Suprapubic skin (tissue), 4 donors: ENCODE measurements at regions not wholly inside any gene's neighbourhood (a gene's known extent, or its start where the extent isn't known, plus 50 kb on each side); places are given as distances from the start of the nearest gene placed in this dataset.

ENCODE experiments used
- DNase-seq, 2 donors: peaks; one replicate each; pipeline ENCODE4 v3.0.0-alpha.2; 2019; ENCODE audit warnings: low spot score in 2 of 2
- H3K27ac ChIP-seq: fragments of 200-600 bp; sonication (generic); one replicate; pipeline ENCODE4 v1.5.1; 2019
- H3K27me3 ChIP-seq: fragments of 200-600 bp; sonication (generic); one replicate; pipeline ENCODE4 v1.5.1; 2019
- H3K36me3 ChIP-seq: fragments of 200-600 bp; sonication (generic); one replicate; pipeline ENCODE4 v1.5.1; 2019
- H3K4me1 ChIP-seq: fragments of 200-600 bp; sonication (generic); one replicate; pipeline ENCODE4 v1.5.1; 2019
- H3K4me3 ChIP-seq: fragments of 200-600 bp; sonication (generic); one replicate; pipeline ENCODE4 v1.5.1; 2019; ENCODE audit warnings: mild to moderate bottlenecking
- H3K9me3 ChIP-seq: fragments of 200-600 bp; sonication (generic); one replicate; pipeline ENCODE4 v1.5.1; 2019
- EP300 ChIP-seq: sonication (generic); formaldehyde crosslinking; IDR thresholded peaks from one replicate; pipeline ENCODE4 v1.6.1; 2017; ENCODE audit warnings: antibody characterized with exemption
- POLR2A ChIP-seq, 2 donors: fragments of 450-650 bp; IDR thresholded peaks; one replicate each; pipeline ENCODE4 v1.6.1; 2017; ENCODE audit warnings: antibody characterized with exemption in 2 of 2, mild to moderate bottlenecking in 2 of 2, moderate library complexity in 2 of 2
- POLR2AphosphoS5 ChIP-seq, 3 donors: sonication (generic); formaldehyde crosslinking; IDR thresholded peaks; one replicate each; pipeline ENCODE4 v1.6.1; 2017; ENCODE audit warnings: antibody characterized with exemption in 3 of 3
- whole genome bisulfite sequencing: methylation state at CpG from one replicate; pipeline ENCODE4 v1.1.5; 2018; 5-methylcytosine and 5-hydroxymethylcytosine counted together
- TF ChIP-seq, protein P1 (sequence below), 2 donors: fragments of 200-600 bp in 1 of 2; fragments of 450-650 bp in 1 of 2; sonication (generic) in 1 of 2; IDR thresholded peaks; one replicate each; pipeline ENCODE4 v1.5.1; 2016 to 2019; ENCODE audit warnings: antibody characterized with exemption in 2 of 2, mild to moderate bottlenecking in 1 of 2, moderate library complexity in 1 of 2

DNA sequence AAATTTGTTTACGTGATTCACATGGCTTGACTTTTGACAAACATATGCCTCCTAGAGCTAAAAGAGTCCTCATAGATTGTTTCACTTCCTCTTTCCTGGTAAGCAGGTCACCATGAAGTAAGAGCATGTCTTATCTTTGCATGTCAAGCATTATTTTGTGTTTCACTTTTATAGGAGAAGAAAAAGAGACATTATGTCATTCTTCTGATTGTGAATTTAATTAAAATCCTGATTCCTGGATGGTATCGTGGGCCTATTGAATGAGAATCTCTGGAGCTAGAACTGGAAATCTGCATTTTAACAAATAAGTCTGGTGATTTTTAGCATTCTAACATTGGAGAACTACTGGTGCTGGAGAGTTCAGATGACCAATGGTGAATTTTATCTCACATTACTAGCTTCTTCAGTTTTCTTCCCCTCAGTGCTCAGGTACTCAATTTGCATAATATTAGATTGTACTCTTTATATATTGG lies 218.6 kb upstream of the ATP2B1 start:
- Histone ChIP-seq H3K4me3 (no peak overlapping the region), H3K36me3 (no peaks in the 10 kb centered on the region), H3K27ac (no peak overlapping the region), H3K27me3 (no peaks in the 10 kb centered on the region), H3K9me3 (no peaks in the 10 kb centered on the region), H3K4me1 (no peaks in the 10 kb centered on the region)
- whole genome bisulfite sequencing, result 82% methylated on average over 2 of the region's 2 CpGs
- no peak for DNase-seq
- TF ChIP-seq POLR2AphosphoS5 (IDR thresholded peaks at IDR 0.05), result no peak
- no peak for TF ChIP-seq EP300
- TF ChIP-seq, protein P1, sequence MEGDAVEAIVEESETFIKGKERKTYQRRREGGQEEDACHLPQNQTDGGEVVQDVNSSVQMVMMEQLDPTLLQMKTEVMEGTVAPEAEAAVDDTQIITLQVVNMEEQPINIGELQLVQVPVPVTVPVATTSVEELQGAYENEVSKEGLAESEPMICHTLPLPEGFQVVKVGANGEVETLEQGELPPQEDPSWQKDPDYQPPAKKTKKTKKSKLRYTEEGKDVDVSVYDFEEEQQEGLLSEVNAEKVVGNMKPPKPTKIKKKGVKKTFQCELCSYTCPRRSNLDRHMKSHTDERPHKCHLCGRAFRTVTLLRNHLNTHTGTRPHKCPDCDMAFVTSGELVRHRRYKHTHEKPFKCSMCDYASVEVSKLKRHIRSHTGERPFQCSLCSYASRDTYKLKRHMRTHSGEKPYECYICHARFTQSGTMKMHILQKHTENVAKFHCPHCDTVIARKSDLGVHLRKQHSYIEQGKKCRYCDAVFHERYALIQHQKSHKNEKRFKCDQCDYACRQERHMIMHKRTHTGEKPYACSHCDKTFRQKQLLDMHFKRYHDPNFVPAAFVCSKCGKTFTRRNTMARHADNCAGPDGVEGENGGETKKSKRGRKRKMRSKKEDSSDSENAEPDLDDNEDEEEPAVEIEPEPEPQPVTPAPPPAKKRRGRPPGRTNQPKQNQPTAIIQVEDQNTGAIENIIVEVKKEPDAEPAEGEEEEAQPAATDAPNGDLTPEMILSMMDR (IDR thresholded peaks at IDR 0.05), result no peak
- TF ChIP-seq POLR2A (IDR thresholded peaks at IDR 0.05), result no peak

DNA sequence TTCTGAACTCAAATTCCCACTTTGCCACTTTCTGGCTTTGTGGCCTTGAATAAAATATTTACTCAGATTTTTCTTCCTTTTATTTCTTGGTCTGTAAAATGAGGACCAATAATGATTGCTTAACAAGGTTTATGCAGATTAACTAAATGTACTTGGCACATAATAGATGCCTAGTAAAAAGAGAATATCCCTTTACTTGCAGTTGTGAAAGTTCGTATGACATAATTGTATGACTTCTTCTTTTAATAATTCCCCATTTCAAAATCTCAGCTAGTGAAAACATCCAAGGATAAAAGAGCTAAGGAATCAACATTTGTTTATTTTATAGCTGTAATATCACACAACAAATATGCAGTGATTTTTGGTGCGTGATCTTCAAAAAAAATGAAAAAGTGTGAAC lies 215.6 kb upstream of the ATP2B1 start:
- Histone ChIP-seq H3K36me3 (no peaks in the 10 kb centered on the region), H3K27me3 (no peaks in the 10 kb centered on the region), H3K4me3 (no peak overlapping the region), H3K9me3 (no peaks in the 10 kb centered on the region), H3K4me1 (no peaks in the 10 kb centered on the region), H3K27ac (no peak overlapping the region)
- no peak for DNase-seq
- WGBS, result 69% methylated on average over 2 of the region's 2 CpGs
- TF ChIP-seq EP300 (no peak), POLR2AphosphoS5 (IDR thresholded peaks at IDR 0.05) (no peak), POLR2A (IDR thresholded peaks at IDR 0.05) (no peak)
- TF ChIP-seq, protein P1 (IDR thresholded peaks at IDR 0.05), result no peak

DNA sequence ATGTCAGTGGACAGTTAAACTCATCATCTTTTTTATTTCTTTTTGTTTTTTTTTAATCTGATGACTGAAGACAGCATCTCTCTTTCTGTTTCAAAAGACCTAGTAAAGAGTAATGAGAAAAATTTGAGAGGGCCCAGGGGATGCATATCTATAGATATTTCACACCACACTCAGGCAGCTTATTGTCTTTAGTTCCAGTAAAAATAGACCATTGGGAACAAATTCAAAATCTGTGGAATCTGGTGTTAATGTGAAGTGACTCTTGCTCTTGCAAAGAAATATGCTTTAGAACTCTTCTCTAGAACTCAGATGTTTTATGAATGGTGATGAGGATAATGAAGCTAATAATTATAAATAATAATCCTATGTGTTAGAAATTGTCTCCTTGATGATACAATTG lies 214.5 kb upstream of the ATP2B1 start:
- Histone ChIP-seq H3K9me3 (no peaks in the 10 kb centered on the region), H3K4me3 (no peak overlapping the region), H3K4me1 (no peaks in the 10 kb centered on the region), H3K27ac (no peak overlapping the region), H3K36me3 (no peaks in the 10 kb centered on the region), H3K27me3 (no peaks in the 10 kb centered on the region)
- TF ChIP-seq, protein P1 (IDR thresholded peaks at IDR 0.05), result no peak
- TF ChIP-seq EP300, result no peak
- no peak for TF ChIP-seq POLR2A (IDR thresholded peaks at IDR 0.05)
- DNase-seq, result no peak

DNA sequence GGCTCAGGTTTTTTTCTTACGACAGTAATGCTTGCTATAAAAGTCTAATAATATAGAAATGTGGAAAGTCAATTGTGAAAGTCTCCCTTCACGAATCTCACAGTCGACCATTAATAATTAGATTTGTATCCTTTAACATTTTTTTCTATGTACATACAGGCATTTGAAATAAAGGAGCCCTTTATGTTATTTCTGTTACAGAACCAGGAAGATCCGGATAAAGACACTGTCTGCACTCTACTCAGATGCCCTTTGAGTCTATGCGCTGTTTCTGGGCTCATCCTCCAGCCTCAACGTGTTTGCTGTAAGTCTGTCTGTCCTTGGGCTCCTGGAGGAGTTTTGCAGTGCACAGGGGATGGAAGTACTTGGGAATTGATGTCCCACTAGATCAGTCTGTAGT lies 212.2 kb upstream of the ATP2B1 start:
- DNase-seq, result no peak
- no peak overlapping the region for H3K4me3 ChIP-seq
- WGBS, result 80% methylated on average over 6 of the region's 6 CpGs
- TF ChIP-seq, protein P1 (IDR thresholded peaks at IDR 0.05), result no peak
- no peak for TF ChIP-seq POLR2A (IDR thresholded peaks at IDR 0.05)
- TF ChIP-seq POLR2AphosphoS5 (IDR thresholded peaks at IDR 0.05), result no peak
- TF ChIP-seq EP300, result no peak
- H3K27ac ChIP-seq, result no peak overlapping the region
- H3K27me3 ChIP-seq, result no peaks in the 10 kb centered on the region
- no peaks in the 10 kb centered on the region for H3K36me3 ChIP-seq
- H3K9me3 ChIP-seq, result no peaks in the 10 kb centered on the region
- no peaks in the 10 kb centered on the region for H3K4me1 ChIP-seq

DNA sequence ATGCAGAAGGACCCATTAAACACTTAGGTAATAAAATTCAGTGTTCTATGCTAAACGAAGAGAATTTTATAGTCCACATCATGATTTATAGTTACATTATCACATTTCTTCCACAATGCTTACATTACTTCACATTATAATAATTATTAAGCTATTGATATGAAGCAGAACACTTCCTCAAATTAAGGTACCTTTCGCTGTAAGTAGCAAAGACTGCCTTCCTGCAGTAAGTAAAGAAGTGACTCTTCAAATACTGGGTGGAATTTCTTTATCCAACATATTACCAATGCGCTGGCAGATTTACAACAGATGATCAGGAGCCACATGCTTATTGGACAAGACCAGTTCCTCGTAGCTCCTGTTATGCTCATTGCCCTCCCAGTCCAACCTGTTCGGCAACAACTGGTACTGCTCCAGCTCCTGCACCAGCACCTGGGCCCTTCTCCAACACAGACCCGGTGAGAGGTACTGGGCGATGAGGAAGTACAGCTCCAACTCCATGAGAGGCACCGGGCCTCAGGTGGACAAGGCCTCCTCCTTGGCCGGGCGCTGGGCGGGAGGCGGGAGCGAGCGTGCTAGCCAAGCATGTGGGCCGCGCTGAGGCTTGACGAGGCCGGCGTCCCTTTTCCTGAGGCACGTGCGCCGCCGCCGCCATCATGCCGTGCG lies 210.7 kb upstream of the ATP2B1 start:
- peak in 1 of 2 donors; percentile 49 for DNase-seq

More for the DNA sequence above, 210.7 kb upstream of the ATP2B1 start:
- Histone ChIP-seq H3K27me3 (no peaks in the 10 kb centered on the region), H3K36me3 (no peaks in the 10 kb centered on the region), H3K27ac (no peak overlapping the region), H3K4me3 (no peak overlapping the region), H3K9me3 (no peaks in the 10 kb centered on the region), H3K4me1 (no peaks in the 10 kb centered on the region)
- WGBS, result 88% methylated on average over 26 of the region's 26 CpGs
- TF ChIP-seq EP300, result no peak
- TF ChIP-seq POLR2A (IDR thresholded peaks at IDR 0.05), result no peak
- TF ChIP-seq, protein P1 (IDR thresholded peaks at IDR 0.05), result no peak
- TF ChIP-seq POLR2AphosphoS5 (IDR thresholded peaks at IDR 0.05), result no peak
